Activated CD4-positive, alpha-beta T cell treated with anti-CD3 and anti-CD28 coated beads for 4 hours (primary cell): ENCODE measurements at regions not wholly inside any gene's neighbourhood (a gene's known extent, or its start where the extent isn't known, plus 50 kb on each side); places are given as distances from the start of the nearest gene placed in this dataset.

Experiments used
- DNase-seq, 2 donors: peaks; one replicate each; pipeline ENCODE4 v3.0.0-alpha.2; 2020

DNA sequence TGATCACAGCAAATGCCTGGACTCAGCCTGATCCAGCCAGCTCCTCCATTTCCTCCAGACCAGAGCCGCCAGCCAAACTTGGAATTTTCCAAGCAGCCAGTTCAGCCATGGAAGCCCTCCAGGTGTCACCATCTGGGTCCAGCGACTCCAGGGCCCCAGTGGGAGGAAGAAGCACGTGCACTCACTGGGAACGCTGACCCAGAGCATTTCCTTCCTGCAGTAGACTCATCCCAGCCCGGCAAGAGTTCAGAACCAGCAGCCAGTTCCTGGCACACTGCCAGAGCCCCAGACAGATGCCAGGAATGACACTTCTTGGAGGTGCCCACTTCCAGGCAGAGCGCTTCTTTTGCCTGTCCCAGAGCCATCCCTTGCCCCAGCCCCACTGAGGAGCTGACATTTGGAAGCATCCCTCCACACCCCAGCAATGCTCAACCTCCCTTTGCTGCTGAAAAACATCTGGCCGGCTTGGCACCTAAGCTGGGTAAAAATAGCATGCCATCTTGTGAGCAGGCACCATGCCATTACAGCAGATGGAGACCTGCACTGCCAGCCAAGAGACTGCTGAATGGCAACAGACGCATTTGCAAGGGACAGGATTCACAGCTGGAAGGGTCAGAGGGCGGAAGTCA lies 460.3 kb upstream of the PROK2 start:
- no peak for DNase-seq

DNA sequence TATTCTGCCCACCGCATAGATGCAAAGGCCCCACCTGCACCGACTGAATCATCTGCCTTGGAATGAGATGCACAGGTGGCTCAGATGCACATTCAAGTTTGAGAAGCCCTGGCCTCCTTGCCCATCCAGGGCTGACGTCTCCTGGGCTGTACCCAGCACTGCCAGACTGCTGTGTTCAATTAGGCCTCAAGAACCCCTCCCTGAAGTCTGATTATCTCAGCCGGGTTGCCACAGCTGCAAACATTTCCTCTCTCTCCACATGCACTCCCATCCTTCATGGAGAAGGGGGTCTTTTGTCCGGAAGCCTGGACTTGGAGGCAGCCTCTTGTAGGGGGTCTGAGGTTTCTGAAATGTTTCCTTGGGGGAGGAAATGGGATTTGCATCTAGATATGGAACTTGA lies 459.4 kb upstream of the PROK2 start:
- no peak for DNase-seq

DNA sequence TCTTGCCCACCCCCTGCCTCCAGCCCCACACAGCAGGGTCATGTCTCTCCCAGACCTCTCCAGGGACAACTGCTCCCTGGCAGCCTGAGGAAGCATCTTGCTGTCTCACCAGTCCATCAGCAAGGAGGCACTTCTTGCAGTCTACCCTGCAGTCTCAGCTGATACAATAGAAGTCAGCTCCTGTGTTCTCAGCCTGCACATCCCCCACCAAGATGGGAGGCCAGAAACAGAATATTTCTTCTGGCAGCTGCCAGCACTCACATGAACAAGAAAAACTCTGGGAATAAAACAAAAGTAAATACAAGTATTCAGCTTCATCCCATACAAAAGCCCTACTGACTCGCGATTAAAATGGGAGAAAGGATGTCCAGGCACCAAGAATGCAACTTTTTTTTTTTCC lies 457.4 kb upstream of the PROK2 start:
- no peak for DNase-seq

DNA sequence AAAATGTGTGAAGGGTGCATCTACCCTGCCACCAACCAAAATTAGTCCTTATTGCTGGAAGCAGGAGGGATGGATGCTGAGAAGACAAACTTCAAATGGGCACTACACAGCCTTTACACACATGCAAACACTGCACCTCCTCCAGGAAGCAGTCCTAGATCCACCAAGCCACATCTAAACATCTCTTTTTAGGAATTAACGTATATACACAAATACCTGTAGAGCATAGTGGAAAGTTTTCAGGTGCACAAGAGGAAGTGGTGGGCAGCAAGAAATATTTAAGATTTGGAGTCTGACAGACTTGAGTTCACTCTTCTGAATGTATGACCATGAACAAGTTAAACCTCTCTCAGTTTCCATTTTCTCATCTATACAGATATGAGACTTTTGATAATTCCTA lies 456.6 kb upstream of the PROK2 start:
- no peak for DNase-seq

DNA sequence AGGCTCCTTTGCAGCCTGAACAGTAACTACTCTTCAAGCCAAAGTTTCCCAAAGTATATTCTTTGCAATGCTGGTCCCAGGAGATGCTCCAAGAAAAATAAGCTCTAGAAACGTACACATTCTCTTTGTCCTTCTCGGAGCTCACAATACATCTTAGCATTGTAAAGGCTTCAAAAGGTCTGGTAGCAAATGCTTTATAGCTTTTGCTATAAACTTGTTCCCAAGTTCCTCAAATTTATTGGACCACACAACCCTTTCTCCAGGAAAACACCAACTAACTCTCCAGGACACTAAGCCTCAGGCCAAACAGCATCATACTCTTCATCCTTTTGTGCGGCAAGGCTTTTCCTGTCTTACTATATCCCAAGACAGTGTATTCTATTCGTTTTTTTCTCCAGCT lies 455.6 kb upstream of the PROK2 start:
- no peak for DNase-seq

DNA sequence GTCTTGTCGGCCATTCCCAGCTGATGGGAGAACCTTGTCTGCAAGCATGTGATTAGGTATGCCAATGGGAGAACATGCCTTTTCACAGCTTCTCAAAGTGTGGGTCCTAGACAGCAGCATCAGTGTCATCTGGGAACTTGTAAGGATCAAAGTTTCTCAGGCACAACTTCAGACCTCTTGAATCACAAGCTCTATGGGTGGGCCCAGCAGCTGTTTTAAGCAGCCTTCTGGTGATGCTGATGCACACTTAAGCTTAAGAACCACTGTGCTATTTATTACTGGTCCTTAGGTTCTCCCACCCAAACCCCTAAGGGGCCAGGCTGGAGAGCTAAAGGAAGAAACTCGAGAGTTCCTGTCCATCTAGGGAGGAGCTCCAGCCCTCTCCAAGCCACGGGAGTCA lies 453.9 kb upstream of the PROK2 start:
- no peak for DNase-seq

DNA sequence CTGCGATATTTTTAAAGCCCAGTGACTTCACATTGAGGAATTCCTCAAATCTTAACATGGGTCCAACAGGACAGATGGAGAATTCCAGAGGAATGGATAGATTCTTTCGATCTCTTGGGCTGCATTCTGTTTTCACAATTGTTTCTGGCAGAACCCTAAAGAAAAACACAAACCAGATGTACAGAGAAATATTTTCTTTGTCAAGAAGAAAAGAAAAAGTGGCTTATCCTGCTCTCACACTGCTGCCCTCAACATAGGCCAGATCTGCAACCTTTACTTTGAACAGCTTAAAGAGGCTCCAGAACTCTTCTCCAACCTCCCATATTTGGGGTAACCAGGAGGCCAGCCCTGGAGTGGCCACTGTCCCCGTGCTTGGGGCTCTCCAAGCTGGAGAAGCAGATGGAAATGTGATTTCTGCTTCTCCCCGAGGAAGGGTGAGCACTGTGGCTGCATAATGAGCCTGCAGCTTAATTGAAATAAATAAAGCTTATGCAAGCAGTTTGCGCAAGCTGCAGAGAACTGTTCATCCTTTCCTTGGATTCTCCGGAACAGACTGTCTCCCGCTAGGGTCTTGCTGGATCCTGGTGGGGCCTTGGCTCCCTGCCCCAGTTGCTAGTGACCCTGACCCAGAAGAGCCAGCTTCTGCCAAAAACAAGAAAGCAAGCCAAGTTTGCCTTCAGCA lies 453.2 kb upstream of the PROK2 start:
- no peak for DNase-seq

DNA sequence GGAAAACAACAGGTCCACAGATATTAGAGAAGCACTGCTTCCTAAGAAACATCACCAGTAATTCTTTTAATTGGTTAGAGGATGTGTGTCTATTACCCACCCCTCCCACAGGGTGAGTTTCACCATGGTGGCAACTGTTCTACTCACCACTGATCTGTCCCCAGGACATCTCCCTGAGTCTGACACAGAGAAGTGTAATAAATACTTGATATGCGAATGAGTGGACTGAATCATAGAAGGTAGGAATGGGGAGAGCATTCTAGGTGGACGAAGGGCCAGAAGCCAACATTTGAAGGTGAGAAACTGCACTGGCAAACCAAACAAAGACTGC lies 452.7 kb upstream of the PROK2 start:
- no peak for DNase-seq

DNA sequence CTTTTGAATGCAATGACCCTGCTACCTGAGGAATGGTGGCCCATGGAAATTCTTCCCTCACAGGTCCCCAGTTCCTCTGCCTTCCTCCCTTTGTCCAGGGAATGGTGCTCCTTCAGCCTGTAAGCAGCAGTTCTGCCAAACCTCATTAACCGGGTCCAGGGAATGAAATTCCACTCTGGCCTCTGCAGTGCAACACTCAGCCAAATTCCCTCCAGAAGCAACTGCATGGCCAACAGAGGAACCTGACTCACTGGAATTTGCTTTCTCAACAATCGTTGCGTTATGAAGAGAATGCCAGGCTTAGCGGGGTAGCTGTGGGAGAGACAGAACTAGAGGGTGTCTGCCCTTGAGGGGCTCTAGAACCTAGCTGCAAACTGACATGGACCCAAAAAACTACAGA lies 449.4 kb upstream of the PROK2 start:
- DNase-seq: no peak

DNA sequence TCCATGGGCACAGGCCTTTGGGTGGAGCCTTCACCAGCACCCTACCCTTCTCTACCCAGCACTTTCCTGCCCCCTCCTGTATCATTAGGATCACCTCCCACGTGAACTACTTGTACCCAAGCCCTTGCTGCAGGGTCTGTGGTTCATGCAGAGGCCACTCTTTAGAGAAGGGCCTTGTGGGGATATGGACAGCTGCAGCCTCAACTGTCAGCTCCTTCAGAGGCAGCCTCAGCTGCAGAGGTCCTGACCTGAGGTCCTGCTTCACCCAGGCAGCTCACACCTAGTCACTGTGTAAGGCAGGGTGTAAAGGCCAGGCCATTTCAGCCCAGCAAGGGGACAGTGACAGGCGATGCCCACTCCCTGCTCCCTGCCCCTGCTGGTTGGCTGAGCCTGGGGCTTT lies 448.6 kb upstream of the PROK2 start:
- no peak for DNase-seq

DNA sequence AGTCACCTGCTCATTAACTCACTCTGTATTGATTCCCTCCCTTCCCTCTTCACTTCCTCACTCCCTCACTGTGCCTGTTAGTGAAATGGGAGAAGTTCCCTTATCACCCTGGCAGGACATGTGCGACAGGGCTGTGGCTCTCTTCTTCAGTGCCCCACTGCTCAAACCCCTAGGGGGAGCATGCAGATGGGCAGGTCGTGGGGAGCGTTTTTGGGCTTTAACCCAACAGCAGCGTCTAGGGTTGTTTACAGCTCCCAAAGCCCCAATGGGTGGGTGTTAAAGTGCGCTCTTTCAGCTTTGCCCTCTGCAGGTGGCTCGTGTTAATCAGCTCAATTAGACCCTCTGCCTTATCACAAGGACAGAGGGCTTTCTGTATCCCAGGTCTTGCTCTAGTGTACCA lies 447.8 kb upstream of the PROK2 start:
- DNase-seq: no peak

DNA sequence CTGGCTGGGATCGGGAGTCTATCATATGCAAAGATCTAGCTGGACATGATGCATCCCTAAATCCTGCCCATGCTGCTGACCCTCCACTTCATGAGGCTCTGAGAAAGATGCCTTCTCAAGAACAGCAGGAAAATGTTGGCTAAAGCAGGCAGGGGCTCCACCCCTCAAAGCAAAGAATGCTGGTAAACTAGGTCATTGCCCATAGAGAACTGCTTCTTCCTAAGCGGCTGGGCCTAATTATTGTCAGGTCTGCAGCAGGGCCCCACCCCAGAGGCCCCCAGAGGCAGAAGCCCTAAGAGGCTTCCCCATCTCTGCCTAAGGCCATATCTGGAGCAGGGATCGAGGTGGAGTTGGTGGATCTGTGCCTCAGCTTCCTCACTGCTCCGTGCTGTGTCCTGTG lies 447.4 kb upstream of the PROK2 start:
- DNase-seq: no peak

DNA sequence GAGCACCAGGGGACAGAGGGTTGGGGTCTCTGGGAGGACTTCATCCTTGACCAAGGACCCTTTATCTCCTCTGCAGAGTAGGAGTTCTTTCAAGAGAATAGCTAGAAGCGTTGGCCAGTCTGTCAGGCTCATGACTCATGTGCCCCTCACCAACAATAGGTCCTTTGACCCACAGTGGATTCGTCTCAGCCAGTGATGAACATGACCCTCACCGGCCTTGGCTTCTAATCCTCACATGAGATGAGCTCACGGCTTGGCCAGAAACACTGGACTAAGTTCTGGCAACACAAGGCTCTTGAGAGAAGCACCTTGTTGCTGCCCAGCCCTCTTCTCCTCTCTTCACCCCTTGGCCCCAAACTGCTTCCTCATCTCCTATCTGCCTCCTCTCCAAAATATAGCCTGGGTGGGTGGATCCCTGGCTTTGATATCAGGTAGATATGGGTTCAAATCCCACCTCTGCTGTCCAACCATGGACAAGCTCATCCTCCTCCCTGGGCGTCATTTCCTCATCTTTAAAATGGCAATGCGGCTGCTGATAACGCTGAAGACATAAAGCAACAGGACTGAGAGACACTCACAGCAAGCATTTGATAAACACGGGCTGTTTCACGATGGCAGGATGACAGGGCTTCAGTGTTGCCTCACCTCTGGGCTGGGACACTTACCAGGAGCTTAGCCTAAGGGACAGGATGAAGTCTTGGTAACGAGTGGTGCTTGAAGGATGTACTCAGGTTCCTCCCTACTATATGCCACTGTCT lies 446.7 kb upstream of the PROK2 start:
- DNase-seq: no peak

DNA sequence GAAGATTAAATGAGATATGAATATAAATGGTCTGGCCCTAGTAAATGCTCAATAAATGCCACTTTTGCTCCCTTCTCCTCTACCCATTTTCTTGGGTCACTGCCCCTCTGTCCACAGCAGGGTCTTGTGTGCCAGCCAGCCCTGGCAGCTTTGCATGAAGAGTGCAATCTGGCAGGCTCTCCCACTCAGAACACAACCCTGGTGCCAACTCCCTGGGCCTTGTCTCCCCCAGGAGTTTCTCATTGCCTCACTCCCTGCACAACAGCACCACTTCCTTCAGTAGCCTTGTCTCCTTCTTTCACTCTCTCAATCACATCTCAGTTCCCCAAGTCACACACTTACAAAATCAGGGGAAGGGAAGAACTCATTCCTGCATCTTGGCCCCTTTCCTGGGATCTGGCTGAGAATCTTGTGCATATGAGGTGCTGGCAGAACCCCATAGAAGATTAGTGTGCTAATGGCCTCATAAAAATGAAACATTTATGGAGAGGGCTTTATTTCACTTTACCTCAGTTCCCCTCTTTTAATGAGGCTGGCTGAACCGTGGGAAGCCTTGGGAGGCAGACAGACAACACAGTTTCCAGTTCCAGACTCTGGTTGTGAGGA lies 445.9 kb upstream of the PROK2 start:
- DNase-seq: no peak

DNA sequence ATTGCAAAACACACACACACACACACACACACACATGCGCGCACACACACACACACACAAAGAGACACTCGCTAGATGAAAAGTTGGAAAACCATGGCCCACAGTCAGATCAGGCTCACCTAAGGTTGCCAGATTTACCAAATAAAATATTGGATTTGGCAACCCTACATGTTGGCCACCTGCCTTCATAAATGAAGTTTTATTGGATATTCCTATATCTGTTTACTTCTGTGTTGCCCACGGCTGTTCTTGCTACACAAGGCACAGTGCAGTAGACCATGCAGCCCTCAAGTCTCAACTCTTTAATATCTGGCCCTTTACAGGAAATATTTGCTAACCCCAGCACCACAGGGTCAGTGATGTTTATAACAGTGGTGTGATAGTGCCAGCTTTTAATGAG lies 445.0 kb upstream of the PROK2 start:
- DNase-seq: no peak

DNA sequence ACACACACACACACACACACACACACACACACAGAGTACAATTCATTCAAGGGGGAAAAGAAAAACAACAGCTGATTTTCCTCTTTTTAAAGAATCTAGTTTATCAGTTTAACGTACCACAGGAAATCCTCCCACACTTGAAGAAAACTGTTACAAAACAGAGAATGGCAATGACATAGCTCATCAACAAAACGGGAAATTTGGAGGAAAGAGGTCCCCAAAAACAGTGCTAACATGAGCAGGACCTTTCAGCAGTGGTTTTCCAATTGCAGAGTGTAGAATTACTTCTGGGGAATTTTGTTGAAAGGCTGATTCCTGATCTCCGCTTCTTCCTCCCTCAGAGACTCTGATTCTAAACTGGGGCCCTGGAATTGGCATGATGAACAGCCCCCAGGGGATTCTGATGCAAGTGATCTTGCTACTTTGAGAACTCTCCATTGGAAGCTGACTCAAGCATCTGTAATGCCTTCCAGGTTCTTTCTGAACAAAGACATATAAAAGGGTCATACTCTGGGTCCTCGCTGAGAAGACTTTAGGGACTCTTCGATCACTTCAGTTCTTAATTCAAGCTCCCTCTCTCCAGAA lies 442.6 kb upstream of the PROK2 start:
- DNase-seq: no peak

DNA sequence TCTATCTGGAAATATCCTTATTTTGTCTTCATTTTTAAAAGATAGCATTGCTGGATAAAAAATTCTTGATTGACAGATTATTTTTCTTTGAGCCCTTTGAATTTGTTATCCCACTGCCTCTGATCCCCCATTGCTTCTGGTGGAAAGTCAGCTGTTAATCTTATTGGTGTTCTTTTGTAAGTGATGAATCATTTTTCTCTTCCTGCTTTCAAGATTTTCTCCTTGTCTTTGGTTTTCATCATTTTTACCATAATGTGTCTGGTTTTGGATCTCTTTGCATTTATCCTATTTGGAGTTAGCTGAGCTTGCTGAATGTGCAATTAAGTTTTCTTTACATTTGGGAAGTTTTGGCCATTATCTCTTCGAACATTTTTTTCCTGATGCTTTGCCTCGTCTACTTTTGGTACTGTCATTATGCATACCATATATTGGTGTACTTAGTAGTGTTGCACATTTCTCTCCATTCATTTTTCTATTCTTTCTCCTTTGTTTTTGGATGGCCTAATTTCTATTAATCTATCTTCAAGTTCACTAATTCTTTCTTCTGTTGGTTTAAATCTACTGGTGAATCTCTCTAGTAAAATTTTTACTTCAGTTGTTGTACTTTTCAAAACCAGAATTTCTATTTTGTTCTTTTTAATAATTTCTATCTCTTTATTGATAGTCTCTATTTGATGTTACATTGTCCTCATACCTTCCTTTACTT lies 440.0 kb upstream of the PROK2 start:
- DNase-seq: no peak

DNA sequence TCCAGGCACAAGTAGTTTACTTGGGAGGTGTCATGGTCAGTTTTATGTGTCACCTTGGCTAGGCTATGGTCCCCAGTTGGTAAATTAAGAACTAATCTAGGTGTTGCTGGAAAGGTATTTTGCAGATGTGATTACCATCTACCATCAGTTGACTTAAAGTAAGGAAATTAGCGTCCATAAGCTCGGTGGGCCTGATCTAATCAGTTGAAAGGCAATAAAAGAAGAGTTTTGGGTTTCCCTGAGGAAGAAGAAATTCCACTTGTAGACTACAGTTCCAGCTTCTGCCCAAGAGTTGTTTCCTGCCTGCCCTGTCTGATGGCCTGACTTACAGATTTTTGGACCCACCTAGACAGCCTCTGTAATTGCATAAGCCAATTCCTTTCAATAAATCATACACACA lies 438.7 kb upstream of the PROK2 start:
- DNase-seq: no peak

DNA sequence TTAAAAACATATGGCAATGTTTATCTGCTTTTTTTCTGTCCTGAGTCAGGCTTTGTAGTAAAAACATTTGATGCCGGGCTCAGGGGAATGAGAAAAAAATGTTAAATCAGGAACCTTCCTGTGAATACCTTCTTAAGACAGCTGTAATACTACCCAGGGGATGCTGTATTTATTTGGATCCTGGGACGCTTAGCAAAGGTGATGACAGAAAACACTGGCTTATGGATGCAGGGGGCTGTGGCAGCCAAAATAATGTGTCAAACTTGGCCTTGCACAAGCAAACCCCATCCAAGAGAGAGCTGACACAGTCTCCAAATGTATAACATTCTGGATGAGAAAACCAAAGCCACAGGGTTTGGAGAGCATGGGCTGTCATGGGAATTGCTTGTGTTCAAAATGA lies 438.2 kb upstream of the PROK2 start:
- DNase-seq: no peak

DNA sequence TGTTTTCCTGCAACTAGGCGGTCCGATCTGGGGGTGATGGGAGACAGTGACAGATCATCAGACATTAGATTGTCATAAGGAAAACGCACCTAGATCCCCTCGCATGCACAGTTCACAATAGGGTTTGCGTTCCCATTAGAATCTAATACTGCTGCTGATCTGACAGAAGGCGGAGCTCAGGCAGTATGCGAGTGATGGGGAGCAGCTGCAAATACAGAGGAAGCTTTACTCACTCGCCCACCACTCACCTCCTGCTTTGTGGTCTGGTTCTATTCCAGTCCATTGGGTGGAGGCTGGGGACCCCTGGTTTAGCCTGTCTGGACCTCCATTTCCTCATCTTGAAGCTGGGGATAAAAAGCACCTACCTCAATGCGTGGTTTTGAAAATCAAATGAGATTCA lies 437.5 kb upstream of the PROK2 start:
- DNase-seq: no peak

DNA sequence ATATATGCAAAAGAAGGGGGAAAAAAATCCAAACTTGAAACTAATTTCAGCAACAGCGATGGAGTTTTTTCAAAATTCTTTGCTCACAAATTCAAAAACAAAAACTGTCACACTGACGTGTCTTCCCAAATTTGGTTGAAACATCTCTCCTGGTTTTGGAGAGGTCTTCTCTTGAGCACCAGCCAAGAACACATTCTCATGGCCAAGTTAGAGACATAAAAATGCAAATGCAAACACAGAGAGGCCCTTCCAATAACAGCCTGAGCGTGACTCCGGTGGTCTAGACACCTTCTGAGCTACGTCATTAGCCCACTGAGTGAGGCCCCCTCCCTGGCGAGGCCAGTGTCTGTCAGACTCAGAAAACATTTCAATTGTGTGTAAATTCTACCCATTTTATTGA lies 436.0 kb upstream of the PROK2 start:
- no peak for DNase-seq

DNA sequence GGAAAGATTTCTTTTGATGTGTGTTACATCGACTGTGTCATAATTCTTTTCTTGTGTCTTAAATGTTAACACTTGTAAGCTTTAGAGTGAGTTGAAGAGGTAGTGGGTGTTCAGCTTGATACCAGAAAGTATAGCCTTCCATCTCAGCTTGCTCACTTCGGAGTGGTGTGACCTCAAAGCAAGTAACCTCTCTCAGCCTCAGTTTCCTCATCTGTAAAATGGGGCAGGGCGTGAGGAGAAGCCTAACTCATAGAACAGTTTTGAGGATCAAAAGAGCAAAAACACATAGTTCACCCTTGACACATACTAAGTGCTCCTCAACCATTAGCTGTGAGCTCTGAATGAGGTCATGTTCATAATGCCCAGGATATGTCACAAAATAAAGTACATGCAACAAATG lies 434.8 kb upstream of the PROK2 start:
- DNase-seq: no peak

DNA sequence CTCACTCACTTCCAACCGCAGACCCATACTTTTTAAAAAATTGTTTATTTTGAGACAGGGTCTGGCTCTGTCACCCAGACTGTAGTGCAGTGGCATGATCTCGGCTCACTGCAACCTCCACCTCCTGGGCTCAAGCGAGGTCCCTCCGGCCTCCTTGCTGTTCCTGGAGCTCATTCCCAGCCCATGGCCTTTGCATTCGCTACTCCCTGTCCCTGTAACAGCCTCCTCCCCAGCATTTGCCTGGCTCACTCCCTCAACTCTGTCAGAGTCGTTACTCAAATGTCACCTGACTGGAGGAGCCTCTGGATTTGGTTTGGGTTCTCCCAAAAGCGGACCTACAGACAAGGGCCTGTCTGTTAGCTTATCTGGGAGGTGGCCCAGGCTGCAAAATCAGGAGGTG lies 432.6 kb upstream of the PROK2 start:
- no peak for DNase-seq
